SJSA1 (cell line): ENCODE measurements at regions not wholly inside any gene's neighbourhood (a gene's known extent, or its start where the extent isn't known, plus 50 kb on each side); places are given as distances from the start of the nearest gene placed in this dataset.

Source experiments
- DNase-seq, 2 experiments: peaks; one replicate each; pipeline ENCODE4 v3.0.0-alpha.2; 2015 to 2020; ENCODE audit warnings: low spot score in 2 of 2, low read depth in 1 of 2
- H3K27ac ChIP-seq: fragments of 250-450 bp; sonication (Bioruptor Pico); 2 replicates; pipeline ENCODE4 v1.5.1; 2020; ENCODE audit warnings: mild to moderate bottlenecking, moderate library complexity
- H3K27me3 ChIP-seq: fragments of 250-450 bp; sonication (Bioruptor Pico); replicated peaks from 2 replicates; pipeline ENCODE4 v1.5.1; 2020; ENCODE audit warnings: mild to moderate bottlenecking, moderate library complexity
- H3K36me3 ChIP-seq: fragments of 250-450 bp; sonication (Bioruptor Pico); 2 replicates; pipeline ENCODE4 v1.5.1; 2020; ENCODE audit warnings: mild to moderate bottlenecking
- H3K4me1 ChIP-seq: fragments of 250-450 bp; sonication (Bioruptor Pico); replicated peaks from 2 replicates; pipeline ENCODE4 v1.6.1; 2021; ENCODE audit warnings: mild to moderate bottlenecking
- H3K4me3 ChIP-seq: fragments of 250-450 bp; sonication (Bioruptor Pico); 2 replicates; pipeline ENCODE4 v1.5.1; 2020; ENCODE audit warnings: mild to moderate bottlenecking
- H3K9me3 ChIP-seq: fragments of 250-450 bp; sonication (Bioruptor Pico); replicated peaks from 2 replicates; pipeline ENCODE4 v1.5.1; 2020; ENCODE audit warnings: mild to moderate bottlenecking

GRCh38 chr20:4509825-4510522 is 176.3 kb upstream of the PRNP start:
- Histone ChIP-seq H3K4me1 (peaks cover 64% of the 10 kb centered on the region), H3K9me3 (no peaks in the 10 kb centered on the region), H3K36me3 (no peaks in the 10 kb centered on the region), H3K27ac (peak overlapping the region; percentile 85), H3K27me3 (no peaks in the 10 kb centered on the region), H3K4me3 (no peak overlapping the region)
- no peak for DNase-seq

- Histone ChIP-seq H3K9me3 (no peaks in the 10 kb centered on the region), H3K4me1 (peaks cover 57% of the 10 kb centered on the region), H3K27ac (peak overlapping the region; percentile 85), H3K4me3 (no peak overlapping the region), H3K27me3 (no peaks in the 10 kb centered on the region), H3K36me3 (no peaks in the 10 kb centered on the region)
- DNase-seq, result peak in 1 of 2 experiments; percentile 26
Measured at GRCh38 chr20:4508773-4509172, 177.5 kb upstream of the PRNP start.

- no peaks in the 10 kb centered on the region for H3K27me3 ChIP-seq
- H3K36me3 ChIP-seq, result no peaks in the 10 kb centered on the region; the same call in 1 of the 2 replicates
- no peak overlapping the region for H3K4me3 ChIP-seq
- DNase-seq, result peak; percentile 58 to 78
- peaks cover 7% of the 10 kb centered on the region; the same call in 1 of the 2 replicates for H3K9me3 ChIP-seq
- H3K4me1 ChIP-seq, result peaks cover 42% of the 10 kb centered on the region
- H3K27ac ChIP-seq, result peak overlapping the region; percentile 85
Measured at GRCh38 chr20:4507288-4507719, 179.0 kb upstream of the PRNP start.

GRCh38 chr20:4504814-4505213 is 181.4 kb upstream of the PRNP start:
- Histone ChIP-seq H3K27me3 (no peaks in the 10 kb centered on the region), H3K4me1 (peaks cover 29% of the 10 kb centered on the region), H3K36me3 (no peaks in the 10 kb centered on the region; the same call in 1 of the 2 replicates), H3K4me3 (no peak overlapping the region), H3K9me3 (peaks cover 18% of the 10 kb centered on the region), H3K27ac (no peak overlapping the region)
- no peak for DNase-seq

GRCh38 chr20:4502756-4503155 is 183.5 kb upstream of the PRNP start:
- Histone ChIP-seq H3K4me3 (no peak overlapping the region), H3K9me3 (peaks cover 18% of the 10 kb centered on the region)
- no peak for DNase-seq

GRCh38 chr20:4493386-4493785 is 192.9 kb upstream of the PRNP start:
- no peak overlapping the region for H3K4me3 ChIP-seq
- no peaks in the 10 kb centered on the region for H3K36me3 ChIP-seq
- no peaks in the 10 kb centered on the region for H3K9me3 ChIP-seq
- H3K4me1 ChIP-seq, result peaks cover 37% of the 10 kb centered on the region
- no peaks in the 10 kb centered on the region for H3K27me3 ChIP-seq
- no peak for DNase-seq
- H3K27ac ChIP-seq, result no peak overlapping the region

More at GRCh38 chr20:4502756-4503155, 183.5 kb upstream of the PRNP start:
- Histone ChIP-seq H3K27me3 (no peaks in the 10 kb centered on the region), H3K36me3 (no peaks in the 10 kb centered on the region; the same call in 1 of the 2 replicates), H3K27ac (no peak overlapping the region), H3K4me1 (peaks cover 14% of the 10 kb centered on the region)

- H3K27me3 ChIP-seq, result no peaks in the 10 kb centered on the region
- DNase-seq, result no peak
- no peak overlapping the region for H3K4me3 ChIP-seq
- no peak overlapping the region for H3K27ac ChIP-seq
- H3K9me3 ChIP-seq, result no peaks in the 10 kb centered on the region
- no peaks in the 10 kb centered on the region for H3K36me3 ChIP-seq
- H3K4me1 ChIP-seq, result peaks cover 43% of the 10 kb centered on the region
Measured at GRCh38 chr20:4491643-4492042, 194.6 kb upstream of the PRNP start.

- Histone ChIP-seq H3K36me3 (no peaks in the 10 kb centered on the region), H3K4me3 (no peak overlapping the region), H3K27me3 (no peaks in the 10 kb centered on the region), H3K27ac (no peak overlapping the region), H3K4me1 (peaks cover 43% of the 10 kb centered on the region), H3K9me3 (no peaks in the 10 kb centered on the region)
- no peak for DNase-seq
Measured at GRCh38 chr20:4490606-4491280, 195.5 kb upstream of the PRNP start.

GRCh38 chr20:4490045-4490444 is 196.2 kb upstream of the PRNP start:
- Histone ChIP-seq H3K9me3 (no peaks in the 10 kb centered on the region), H3K27ac (no peak overlapping the region), H3K4me1 (peaks cover 43% of the 10 kb centered on the region), H3K4me3 (no peak overlapping the region), H3K36me3 (no peaks in the 10 kb centered on the region), H3K27me3 (no peaks in the 10 kb centered on the region)
- no peak for DNase-seq

GRCh38 chr20:4488407-4489339 is 197.6 kb upstream of the PRNP start:
- peak; percentile 63 to 68 for DNase-seq
- Histone ChIP-seq H3K9me3 (no peaks in the 10 kb centered on the region), H3K36me3 (no peaks in the 10 kb centered on the region), H3K4me3 (no peak overlapping the region), H3K27me3 (no peaks in the 10 kb centered on the region), H3K4me1 (peaks cover 43% of the 10 kb centered on the region), H3K27ac (no peak overlapping the region)

GRCh38 chr20:4484379-4484997 is 201.8 kb upstream of the PRNP start:
- no peaks in the 10 kb centered on the region for H3K9me3 ChIP-seq
- H3K4me3 ChIP-seq, result no peak overlapping the region
- no peak overlapping the region for H3K27ac ChIP-seq
- no peaks in the 10 kb centered on the region for H3K27me3 ChIP-seq
- DNase-seq, result no peak
- peaks cover 18% of the 10 kb centered on the region for H3K4me1 ChIP-seq
- H3K36me3 ChIP-seq, result no peaks in the 10 kb centered on the region

GRCh38 chr20:4483961-4484360 is 202.3 kb upstream of the PRNP start:
- Histone ChIP-seq H3K36me3 (no peaks in the 10 kb centered on the region), H3K4me3 (no peak overlapping the region), H3K4me1 (peaks cover 12% of the 10 kb centered on the region), H3K27me3 (no peaks in the 10 kb centered on the region), H3K9me3 (no peaks in the 10 kb centered on the region), H3K27ac (no peak overlapping the region)
- DNase-seq, result no peak

GRCh38 chr20:4483486-4483885 is 202.8 kb upstream of the PRNP start:
- DNase-seq, result no peak
- no peaks in the 10 kb centered on the region for H3K9me3 ChIP-seq
- H3K4me1 ChIP-seq, result peaks cover 8% of the 10 kb centered on the region
- H3K36me3 ChIP-seq, result no peaks in the 10 kb centered on the region
- no peak overlapping the region for H3K27ac ChIP-seq
- H3K4me3 ChIP-seq, result no peak overlapping the region
- H3K27me3 ChIP-seq, result no peaks in the 10 kb centered on the region
